HT-29 (cell line): ENCODE measurements at regions not wholly inside any gene's neighbourhood (a gene's known extent, or its start where the extent isn't known, plus 50 kb on each side); places are given as distances from the start of the nearest gene placed in this dataset.
"Not testable (repeated sequence)": the region's sequence is repeated elsewhere in the genome, so short reads cannot be mapped to it uniquely, and the experiment has no call there.

Source experiments
- DNase-seq: peaks from one replicate; pipeline ENCODE4 v3.0.0-alpha.2; 2015; ENCODE audit warnings: low spot score

GRCh38 chr5:168128557-168128956 is 162.9 kb upstream of the WWC1 start:
- no peak for DNase-seq

- DNase-seq = no peak
Measured at GRCh38 chr5:168131519-168131918, 159.9 kb upstream of the WWC1 start.

GRCh38 chr5:168132241-168132641 is 159.2 kb upstream of the WWC1 start:
- no peak for DNase-seq

GRCh38 chr5:168135897-168136296 is 155.5 kb upstream of the WWC1 start:
- DNase-seq = no peak

- DNase-seq = no peak
Measured at GRCh38 chr5:168136340-168136739, 155.1 kb upstream of the WWC1 start.

- DNase-seq = no peak
Measured at GRCh38 chr5:168137265-168137664, 154.2 kb upstream of the WWC1 start.

- no peak for DNase-seq
Measured at GRCh38 chr5:168140241-168140640, 151.2 kb upstream of the WWC1 start.

- DNase-seq = no peak
Measured at GRCh38 chr5:168142402-168142801, 149.0 kb upstream of the WWC1 start.

- DNase-seq = not testable (repeated sequence)
Measured at GRCh38 chr5:168143521-168143920, 147.9 kb upstream of the WWC1 start.

- DNase-seq = no peak
Measured at GRCh38 chr5:168147106-168147505, 144.3 kb upstream of the WWC1 start.

- no peak for DNase-seq
Measured at GRCh38 chr5:168147568-168148360, 143.7 kb upstream of the WWC1 start.

- DNase-seq = no peak
Measured at GRCh38 chr5:168151041-168151440, 140.4 kb upstream of the WWC1 start.

GRCh38 chr5:168152660-168153059 is 138.8 kb upstream of the WWC1 start:
- no peak for DNase-seq

GRCh38 chr5:168153263-168153875 is 138.1 kb upstream of the WWC1 start:
- DNase-seq = no peak

GRCh38 chr5:168153876-168154270 is 137.6 kb upstream of the WWC1 start:
- DNase-seq = no peak

- DNase-seq = no peak
Measured at GRCh38 chr5:168155585-168155984, 135.9 kb upstream of the WWC1 start.

GRCh38 chr5:168156170-168156569 is 135.3 kb upstream of the WWC1 start:
- DNase-seq = no peak

- no peak for DNase-seq
Measured at GRCh38 chr5:168157141-168157540, 134.3 kb upstream of the WWC1 start.

- peak; percentile 25 for DNase-seq
Measured at GRCh38 chr5:168159425-168159824, 132.0 kb upstream of the WWC1 start.

GRCh38 chr5:168162464-168162863 is 129.0 kb upstream of the WWC1 start:
- DNase-seq = no peak

GRCh38 chr5:168163966-168164365 is 127.5 kb upstream of the WWC1 start:
- no peak for DNase-seq

- DNase-seq = no peak
Measured at GRCh38 chr5:168165221-168165914, 126.1 kb upstream of the WWC1 start.

- DNase-seq = no peak
Measured at GRCh38 chr5:168165977-168166376, 125.5 kb upstream of the WWC1 start.
